WI38 (cell line): ENCODE measurements at regions not wholly inside any gene's neighbourhood (a gene's known extent, or its start where the extent isn't known, plus 50 kb on each side); places are given as distances from the start of the nearest gene placed in this dataset.
A peak's percentile ranks its signal among the peaks of the same experiment; 100 is the strongest.
"Not testable (repeated sequence)": the region's sequence is repeated elsewhere in the genome, so short reads cannot be mapped to it uniquely, and the experiment has no call there.

Experiments used
- H3K4me3 ChIP-seq: 2 replicates; pipeline ENCODE4 v1.5.1; 2011; ENCODE audit warnings: low read depth, mild to moderate bottlenecking, control low read depth, low read length
- CTCF ChIP-seq: IDR thresholded peaks from 2 replicates; pipeline ENCODE4 v1.5.1; 2012; ENCODE audit warnings: low read depth, mild to moderate bottlenecking, control low read depth, low read length

GRCh38 chr22:44572414-44573207 lies 74.6 kb upstream of the RTL6 start:
- no peak for TF ChIP-seq CTCF
- H3K4me3 ChIP-seq: no peak overlapping the region

GRCh38 chr22:44571566-44572413 lies 73.8 kb upstream of the RTL6 start:
- no peak overlapping the region for H3K4me3 ChIP-seq
- no peak for TF ChIP-seq CTCF

DNA sequence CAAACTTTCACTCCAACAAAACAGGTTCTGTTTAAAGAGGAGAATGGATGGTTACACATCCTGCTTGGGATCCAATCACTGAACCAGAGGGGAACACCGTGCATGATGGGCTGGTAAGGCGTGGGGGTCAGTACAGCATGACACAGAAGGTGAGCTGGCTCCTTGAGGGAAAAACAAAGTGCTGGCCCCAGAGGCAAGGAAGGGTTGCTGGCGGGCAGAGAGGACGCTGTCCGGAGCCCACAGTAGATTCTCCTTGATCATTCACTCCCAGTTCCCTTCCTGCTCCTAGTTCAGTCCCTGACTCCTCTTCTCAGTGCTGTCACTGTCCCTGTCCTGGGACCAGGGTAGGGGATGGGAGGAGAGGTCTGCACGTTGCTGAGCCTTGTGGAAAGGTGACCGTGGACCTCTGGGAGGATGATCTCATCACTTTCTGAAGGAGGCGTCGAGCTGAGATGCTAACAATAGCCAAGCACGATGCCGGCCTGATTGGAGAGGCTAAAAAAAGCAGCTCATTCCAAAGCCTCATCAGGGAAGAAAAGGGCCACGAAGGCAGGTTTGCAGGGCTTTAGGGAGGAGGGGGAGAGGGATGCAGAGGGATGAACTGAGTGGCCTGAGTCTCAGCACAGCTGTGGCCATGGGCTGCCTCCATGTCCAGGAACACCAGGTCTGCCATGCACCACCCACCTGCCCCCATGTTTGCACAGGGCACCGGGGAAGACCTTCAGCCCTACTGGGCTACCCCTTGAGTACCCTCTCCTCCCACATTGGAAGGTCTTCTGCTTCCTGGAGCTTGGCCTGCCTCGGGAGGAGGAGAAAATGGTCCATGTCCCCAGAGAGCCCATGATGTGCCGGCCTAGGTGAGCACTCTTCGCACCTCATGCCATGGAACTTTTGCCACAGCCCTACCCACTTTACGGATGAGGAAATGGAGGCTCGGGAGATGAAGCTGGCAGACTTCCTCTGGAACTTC lies 72.7 kb upstream of the RTL6 start:
- no peak for TF ChIP-seq CTCF
- no peak overlapping the region for H3K4me3 ChIP-seq

GRCh38 chr22:44569561-44569991 lies 71.5 kb upstream of the RTL6 start:
- TF ChIP-seq CTCF: no peak
- H3K4me3 ChIP-seq: no peak overlapping the region

GRCh38 chr22:44567846-44568493 lies 69.9 kb upstream of the RTL6 start:
- peak; percentile 46 for TF ChIP-seq CTCF
- no peak overlapping the region for H3K4me3 ChIP-seq

DNA sequence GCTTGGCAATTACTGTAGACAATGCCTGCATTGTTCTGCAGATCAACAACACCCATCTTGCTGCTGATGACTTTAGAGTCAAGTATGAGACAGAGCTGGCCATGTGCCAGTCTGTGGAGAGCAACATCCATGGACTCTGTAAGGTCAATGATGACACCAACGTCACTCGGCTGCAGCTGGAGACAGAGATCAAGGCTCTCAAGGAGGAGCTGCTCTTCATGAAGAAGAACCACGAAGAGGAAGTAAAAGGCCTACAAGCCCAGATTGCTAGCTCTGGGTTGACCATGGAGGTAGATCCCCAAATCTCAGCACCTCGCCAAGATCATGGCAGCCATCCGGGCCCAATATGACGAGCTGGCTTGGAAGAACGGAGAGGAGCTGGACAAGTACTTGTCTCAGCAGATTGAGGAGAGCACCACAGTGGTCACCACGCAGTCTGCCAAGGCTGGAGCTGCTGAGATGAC lies 69.4 kb upstream of the RTL6 start:
- not testable (repeated sequence) for H3K4me3 ChIP-seq

DNA sequence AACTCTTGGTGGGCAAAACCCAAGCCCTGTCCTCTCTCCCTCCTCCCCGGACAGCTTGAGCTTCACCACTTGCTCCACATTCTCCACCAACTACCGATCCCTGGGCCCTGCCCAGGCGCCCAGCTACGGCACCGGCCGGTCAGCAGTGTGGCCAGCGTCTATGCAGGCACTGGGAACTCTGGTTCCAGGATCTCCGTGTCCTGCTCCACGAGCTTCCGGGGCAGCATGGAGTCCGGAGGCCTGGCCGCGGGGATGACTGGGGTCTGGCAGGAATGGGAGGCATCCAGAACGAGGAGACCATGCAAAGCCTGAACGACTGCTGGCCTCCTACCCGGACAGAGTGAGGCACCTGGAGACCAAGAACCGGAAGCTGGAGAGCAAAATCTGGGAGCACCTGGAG lies 68.9 kb upstream of the RTL6 start:
- no peak for TF ChIP-seq CTCF
- H3K4me3 ChIP-seq: no peak overlapping the region

- H3K4me3 ChIP-seq: not testable (repeated sequence)
Measured at GRCh38 chr22:44562651-44563050, 64.6 kb upstream of the RTL6 start.
